ENCODE measurements at regions not wholly inside any gene's neighbourhood (a gene's known extent, or its start where the extent isn't known, plus 50 kb on each side); places are given as distances from the start of the nearest gene placed in this dataset.
A peak's percentile ranks its signal among the peaks of the same experiment; 100 is the strongest.

- H3K4me3 ChIP-seq (ENCODE audit: low read depth, low read length), result no peak overlapping the region
- DNase-seq (ENCODE audit: low read depth, low spot score), result no peak
- POLR2A ChIA-PET, result no interaction called here
- TF ChIP-seq CTCF (IDR thresholded peaks at IDR 0.05; ENCODE audit: insufficient read depth, low read length, missing control alignments), result no peak
- CTCF ChIA-PET, result interaction anchor here (1.0 kb wide), 1 partner anchor 24 kb away, joined by 3 read pairs; no protein-coding TSS in a partner anchor
Observed at GRCh38 chr21:27365394-27365793, 398.5 kb upstream of the ADAMTS5 start.

GRCh38 chr21:27363719-27364477 is 397.0 kb upstream of the ADAMTS5 start:
- ChIA-PET CTCF (no interaction called here), POLR2A (no interaction called here)
- no peak for TF ChIP-seq CTCF (IDR thresholded peaks at IDR 0.05; ENCODE audit: insufficient read depth, low read length, missing control alignments)
- no peak for DNase-seq (ENCODE audit: low read depth, low spot score)
- H3K4me3 ChIP-seq (ENCODE audit: low read depth, low read length), result no peak overlapping the region

GRCh38 chr21:27362249-27362648 is 395.4 kb upstream of the ADAMTS5 start:
- ChIA-PET POLR2A (no interaction called here), CTCF (interaction anchor here (1.6 kb wide), 1 partner anchor 10 kb away, joined by 7 read pairs; no protein-coding TSS in a partner anchor)
- peak; percentile 3 for TF ChIP-seq CTCF (IDR thresholded peaks at IDR 0.05; ENCODE audit: insufficient read depth, low read length, missing control alignments)
- H3K4me3 ChIP-seq (ENCODE audit: low read depth, low read length), result no peak overlapping the region
- DNase-seq (ENCODE audit: low read depth, low spot score), result no peak

- H3K4me3 ChIP-seq (ENCODE audit: low read depth, low read length), result no peak overlapping the region
- DNase-seq (ENCODE audit: low read depth, low spot score), result no peak
- POLR2A ChIA-PET, result no interaction called here
- no peak for TF ChIP-seq CTCF (IDR thresholded peaks at IDR 0.05; ENCODE audit: insufficient read depth, low read length, missing control alignments)
- CTCF ChIA-PET, result interaction anchor here (1.0 to 1.4 kb wide), 2 partner anchors 15 to 71 kb away, joined by 3 to 4 read pairs; no protein-coding TSS in a partner anchor
Observed at GRCh38 chr21:27359141-27359540, 392.3 kb upstream of the ADAMTS5 start.

GRCh38 chr21:27352885-27353284 is 386.0 kb upstream of the ADAMTS5 start:
- no peak overlapping the region for H3K4me3 ChIP-seq (ENCODE audit: low read depth, low read length)
- POLR2A ChIA-PET, result no interaction called here

GRCh38 chr21:27346041-27346448 is 379.2 kb upstream of the ADAMTS5 start:
- no peak for DNase-seq (ENCODE audit: low read depth, low spot score)
- ChIA-PET CTCF (no interaction called here), POLR2A (no interaction called here)
- no peak for TF ChIP-seq CTCF (IDR thresholded peaks at IDR 0.05; ENCODE audit: insufficient read depth, low read length, missing control alignments)
- no peak overlapping the region for H3K4me3 ChIP-seq (ENCODE audit: low read depth, low read length)

More at GRCh38 chr21:27352885-27353284, 386.0 kb upstream of the ADAMTS5 start:
- CTCF ChIA-PET, result no interaction called here
- no peak for TF ChIP-seq CTCF (IDR thresholded peaks at IDR 0.05; ENCODE audit: insufficient read depth, low read length, missing control alignments)
- no peak for DNase-seq (ENCODE audit: low read depth, low spot score)

All from AG04449 (cell line).